Nephron (organoid): ENCODE measurements at regions not wholly inside any gene's neighbourhood (a gene's known extent, or its start where the extent isn't known, plus 50 kb on each side); places are given as distances from the start of the nearest gene placed in this dataset.
"Not testable (repeated sequence)": the region's sequence is repeated elsewhere in the genome, so short reads cannot be mapped to it uniquely, and the experiment has no call there.

Experiments
- H3K27ac Mint-ChIP-seq, 3 experiments: 2 replicates each; pipeline ENCODE4 v1.8.0; 2020; ENCODE audit warnings: mixed read lengths in 3 of 3, mild to moderate bottlenecking in 2 of 3, moderate library complexity in 1 of 3
- H3K27me3 Mint-ChIP-seq: 2 replicates; pipeline ENCODE4 v1.8.0; 2021; ENCODE audit warnings: low read depth, mild to moderate bottlenecking, moderate library complexity, mixed read lengths
- H3K36me3 Mint-ChIP-seq: 2 replicates; pipeline ENCODE4 v1.8.0; 2020; ENCODE audit warnings: low read depth, mixed read lengths
- H3K4me1 Mint-ChIP-seq: 2 replicates; pipeline ENCODE4 v1.8.0; 2020; ENCODE audit warnings: mixed read lengths
- H3K4me3 Mint-ChIP-seq, 3 experiments: 2 replicates each; pipeline ENCODE4 v1.8.0; 2020; ENCODE audit warnings: mild to moderate bottlenecking in 3 of 3, mixed read lengths in 3 of 3, moderate library complexity in 2 of 3
- H3K9me3 Mint-ChIP-seq: 2 replicates; pipeline ENCODE4 v1.8.0; 2020; ENCODE audit warnings: mixed read lengths
- CTCF ChIP-seq, 3 experiments: fragments of 200-600 bp; sonication (generic); IDR thresholded peaks; one replicate each; pipeline ENCODE4 v1.5.0; 2021; ENCODE audit warnings: antibody characterized with exemption in 3 of 3; ENCODE audit not compliant: unreplicated experiment in 3 of 3

DNA sequence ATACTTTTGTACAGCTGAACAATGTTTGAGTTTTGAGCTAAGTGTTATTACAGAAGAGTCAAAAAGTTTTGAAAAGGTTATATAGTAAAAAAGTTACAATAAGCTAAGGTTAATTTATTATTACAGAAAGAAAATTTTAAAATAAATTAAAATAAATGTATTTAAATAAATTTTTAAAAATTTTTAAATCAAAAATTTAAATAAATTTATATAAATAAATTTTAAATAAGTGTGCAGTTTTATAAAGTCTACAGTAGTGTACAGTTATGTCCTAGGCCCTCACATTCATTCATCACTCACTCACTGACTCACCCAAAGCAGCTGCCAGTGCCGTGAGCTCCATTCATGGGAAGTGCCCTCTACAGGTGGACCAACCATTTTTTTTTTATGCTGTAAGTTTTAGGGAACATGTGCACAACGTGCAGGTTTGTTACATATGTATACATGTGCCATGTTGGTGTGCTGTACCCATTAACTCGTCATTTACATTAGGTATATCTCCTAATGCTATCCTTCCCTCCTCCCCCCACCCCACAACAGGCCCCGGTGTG, 462.9 kb upstream of the ZMIZ1 start:
- peaks cover 4% of the 10 kb centered on the region for H3K36me3 Mint-ChIP-seq
- no peaks in the 10 kb centered on the region for H3K4me1 Mint-ChIP-seq
- TF ChIP-seq CTCF (IDR thresholded peaks at IDR 0.05; ENCODE audit: unreplicated experiment in 3 of 3): no peak
- H3K9me3 Mint-ChIP-seq: peaks cover 10% of the 10 kb centered on the region
- H3K4me3 Mint-ChIP-seq: no peak overlapping the region
- peaks cover 3% of the 10 kb centered on the region for H3K27me3 Mint-ChIP-seq
- no peak overlapping the region for H3K27ac Mint-ChIP-seq

- not testable (repeated sequence) for H3K27me3 Mint-ChIP-seq, H3K27ac Mint-ChIP-seq, H3K9me3 Mint-ChIP-seq, H3K4me1 Mint-ChIP-seq, H3K36me3 Mint-ChIP-seq, H3K4me3 Mint-ChIP-seq
Observed at GRCh38 chr10:78606766-78607165, 462.0 kb upstream of the ZMIZ1 start.

- TF ChIP-seq CTCF (IDR thresholded peaks at IDR 0.05; ENCODE audit: unreplicated experiment in 3 of 3): no peak
- Mint-ChIP-seq H3K27ac (no peak overlapping the region), H3K4me3 (no peak overlapping the region), H3K27me3 (no peaks in the 10 kb centered on the region), H3K9me3 (peaks cover 10% of the 10 kb centered on the region), H3K4me1 (peaks cover 13% of the 10 kb centered on the region), H3K36me3 (peaks cover 4% of the 10 kb centered on the region)
Observed at GRCh38 chr10:78609976-78610375, 458.8 kb upstream of the ZMIZ1 start.

GRCh38 chr10:78613132-78613531, 455.6 kb upstream of the ZMIZ1 start:
- no peak overlapping the region for H3K27ac Mint-ChIP-seq

GRCh38 chr10:78614267-78614666, 454.5 kb upstream of the ZMIZ1 start:
- no peak overlapping the region for H3K4me3 Mint-ChIP-seq
- H3K27me3 Mint-ChIP-seq: no peaks in the 10 kb centered on the region
- peaks cover 3% of the 10 kb centered on the region for H3K9me3 Mint-ChIP-seq
- peaks cover 4% of the 10 kb centered on the region for H3K36me3 Mint-ChIP-seq
- H3K4me1 Mint-ChIP-seq: peaks cover 37% of the 10 kb centered on the region
- H3K27ac Mint-ChIP-seq: peak overlapping the region; percentile 9 to 68 (median 12)
- no peak for TF ChIP-seq CTCF (IDR thresholded peaks at IDR 0.05; ENCODE audit: unreplicated experiment in 3 of 3)

More at GRCh38 chr10:78613132-78613531, 455.6 kb upstream of the ZMIZ1 start:
- H3K4me1 Mint-ChIP-seq: peaks cover 29% of the 10 kb centered on the region
- H3K4me3 Mint-ChIP-seq: no peak overlapping the region
- H3K9me3 Mint-ChIP-seq: peaks cover 9% of the 10 kb centered on the region
- H3K27me3 Mint-ChIP-seq: no peaks in the 10 kb centered on the region
- no peak for TF ChIP-seq CTCF (IDR thresholded peaks at IDR 0.05; ENCODE audit: unreplicated experiment in 3 of 3)
- H3K36me3 Mint-ChIP-seq: peaks cover 4% of the 10 kb centered on the region

GRCh38 chr10:78614744-78615143, 454.0 kb upstream of the ZMIZ1 start:
- H3K4me1 Mint-ChIP-seq: peaks cover 42% of the 10 kb centered on the region
- peaks cover 3% of the 10 kb centered on the region for H3K36me3 Mint-ChIP-seq
- peaks cover 3% of the 10 kb centered on the region for H3K9me3 Mint-ChIP-seq
- H3K27ac Mint-ChIP-seq: no peak overlapping the region
- H3K4me3 Mint-ChIP-seq: no peak overlapping the region
- H3K27me3 Mint-ChIP-seq: no peaks in the 10 kb centered on the region
- no peak for TF ChIP-seq CTCF (IDR thresholded peaks at IDR 0.05; ENCODE audit: unreplicated experiment in 3 of 3)
